Small intestine (tissue), 7 donors: ENCODE measurements at regions not wholly inside any gene's neighbourhood (a gene's known extent, or its start where the extent isn't known, plus 50 kb on each side); places are given as distances from the start of the nearest gene placed in this dataset.
"Not testable (repeated sequence)": the region's sequence is repeated elsewhere in the genome, so short reads cannot be mapped to it uniquely, and the experiment has no call there.

Source experiments
- DNase-seq, 2 donors: peaks; one replicate each; pipeline versions ENCODE4 v3.0.0 to v3.0.0-alpha.2; 2013
- FAIRE-seq: peaks from 2 replicates; lab custom pipeline; 2012; peaks lifted over from hg19 to GRCh38; lab: Jason Lieb, UNC
- H3K27ac ChIP-seq, 3 donors: one replicate each; pipeline ENCODE4 v1.5.1; 2013; ENCODE audit warnings: low read length in 2 of 3, mild to moderate bottlenecking in 2 of 3, control low read depth in 1 of 3, inconsistent platforms in 1 of 3, low read depth in 1 of 3, moderate library complexity in 1 of 3
- H3K27me3 ChIP-seq, 3 donors: one replicate each; pipeline ENCODE4 v1.6.1; 2013; ENCODE audit warnings: low read length in 3 of 3, inconsistent platforms in 1 of 3; ENCODE audit not compliant: control insufficient read depth in 3 of 3, insufficient read depth in 3 of 3
- H3K36me3 ChIP-seq, 3 donors: one replicate each; pipeline ENCODE4 v1.6.1; 2013; ENCODE audit warnings: low read length in 3 of 3, inconsistent platforms in 1 of 3, low read depth in 1 of 3, mild to moderate bottlenecking in 1 of 3, moderate library complexity in 1 of 3; ENCODE audit not compliant: control insufficient read depth in 3 of 3, insufficient read depth in 2 of 3
- H3K4me1 ChIP-seq, 3 donors: one replicate each; pipeline ENCODE4 v1.6.1; 2013; ENCODE audit warnings: low read length in 2 of 3, inconsistent platforms in 1 of 3, low read depth in 1 of 3, mild to moderate bottlenecking in 1 of 3, moderate library complexity in 1 of 3; ENCODE audit not compliant: control insufficient read depth in 3 of 3, insufficient read depth in 2 of 3
- H3K4me3 ChIP-seq, 3 donors: one replicate each; pipeline ENCODE4 v1.5.1; 2013; ENCODE audit warnings: low read length in 3 of 3, control low read depth in 1 of 3, inconsistent platforms in 1 of 3, low read depth in 1 of 3, mild to moderate bottlenecking in 1 of 3, moderate library complexity in 1 of 3
- H3K9me3 ChIP-seq, 2 donors: one replicate each; pipeline ENCODE4 v1.6.1; 2013; ENCODE audit warnings: low read depth in 1 of 2, low read length in 1 of 2; ENCODE audit not compliant: control insufficient read depth in 2 of 2, insufficient read depth in 1 of 2
- WGBS, 3 donors: extraction: QIAGEN DNeasy Blood & Tissue Kit; methylation state at CpG; one replicate each; pipeline ENCODE4 v1.1.7; 2013; 5-methylcytosine and 5-hydroxymethylcytosine counted together
- donor health status: healthy with polysubstance abuse.
- donor health status: control.
- donor health status: control.
- donor health status: Bipolar disorder and iron deficiency.
- donor health status: healthy.

DNA sequence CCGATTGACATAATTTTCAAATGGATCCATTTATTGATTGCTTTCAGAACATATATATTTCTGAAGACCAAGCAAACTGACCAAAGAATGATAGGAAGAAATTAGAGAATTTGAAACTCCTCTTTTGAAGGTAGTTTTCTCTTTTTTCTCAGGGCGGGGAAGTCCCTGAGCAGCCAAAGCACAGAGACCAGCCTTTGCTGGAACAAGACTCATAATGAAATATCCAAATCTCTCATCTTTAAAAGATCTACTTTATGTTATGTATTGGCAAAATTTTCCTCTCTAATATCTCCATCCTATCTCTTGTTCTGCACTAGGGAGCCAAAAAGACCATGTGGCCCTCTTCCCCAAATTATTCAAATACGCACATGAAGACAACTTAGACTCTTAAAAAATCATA is 379.0 kb upstream of the TCF4 start:
- Histone ChIP-seq H3K9me3 (no peaks in the 10 kb centered on the region), H3K4me1 (no peaks in the 10 kb centered on the region), H3K36me3 (no peaks in the 10 kb centered on the region), H3K4me3 (no peak overlapping the region), H3K27me3 (no peaks in the 10 kb centered on the region), H3K27ac (no peak overlapping the region)
- 81 to 91% (median 85%) methylated on average over 3 of the region's 3 CpGs for WGBS, 3 donors
- DNase-seq: no peak
- FAIRE-seq: no peak

DNA sequence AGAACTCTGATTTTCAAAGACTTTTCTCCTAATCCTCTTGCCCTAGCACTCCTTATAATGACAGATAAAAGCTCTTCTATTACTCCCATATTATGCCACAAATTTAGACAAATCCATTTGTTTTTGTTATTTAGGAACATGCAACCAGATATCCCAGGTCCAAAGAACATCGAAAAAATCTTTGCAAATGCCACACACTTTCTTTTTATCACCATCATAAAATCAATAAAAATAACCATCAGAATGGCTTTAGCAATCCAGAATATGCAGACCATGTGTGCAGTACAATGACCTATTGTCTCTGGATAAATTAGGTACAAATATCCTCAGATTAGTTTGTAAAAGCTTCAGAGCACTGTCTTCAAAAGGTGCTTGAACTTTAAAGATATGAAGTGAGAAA is 376.2 kb upstream of the TCF4 start:
- Histone ChIP-seq H3K27me3 (no peaks in the 10 kb centered on the region), H3K9me3 (no peaks in the 10 kb centered on the region), H3K27ac (no peak overlapping the region), H3K4me1 (no peaks in the 10 kb centered on the region), H3K36me3 (no peaks in the 10 kb centered on the region), H3K4me3 (no peak overlapping the region)
- 50 to 77% (median 51%) methylated on average over 1 of the region's 1 CpG for WGBS, 3 donors
- DNase-seq (no peak), FAIRE-seq (no peak)

GRCh38 chr18:55953326-55953725 is 365.3 kb upstream of the TCF4 start:
- DNase-seq (no peak), FAIRE-seq (no peak)
- WGBS, 3 donors: 85 to 93% (median 90%) methylated on average over 9 of the region's 9 CpGs

GRCh38 chr18:55951738-55952137 is 363.7 kb upstream of the TCF4 start:
- not testable (repeated sequence) for H3K27me3 ChIP-seq, H3K4me1 ChIP-seq, H3K27ac ChIP-seq, FAIRE-seq, H3K9me3 ChIP-seq, DNase-seq, H3K36me3 ChIP-seq, H3K4me3 ChIP-seq
- WGBS, 3 donors: 79 to 87% (median 85%) methylated on average over 7 of the region's 7 CpGs

More at GRCh38 chr18:55953326-55953725, 365.3 kb upstream of the TCF4 start:
- no peak overlapping the region for H3K27ac ChIP-seq
- no peaks in the 10 kb centered on the region for H3K36me3 ChIP-seq
- H3K27me3 ChIP-seq: no peaks in the 10 kb centered on the region
- no peak overlapping the region for H3K4me3 ChIP-seq
- no peaks in the 10 kb centered on the region for H3K9me3 ChIP-seq
- no peaks in the 10 kb centered on the region for H3K4me1 ChIP-seq

GRCh38 chr18:55950379-55951166 is 362.6 kb upstream of the TCF4 start:
- no peaks in the 10 kb centered on the region for H3K27me3 ChIP-seq
- no peak overlapping the region for H3K4me3 ChIP-seq
- no peaks in the 10 kb centered on the region for H3K9me3 ChIP-seq
- no peaks in the 10 kb centered on the region for H3K36me3 ChIP-seq
- FAIRE-seq (no peak), DNase-seq (no peak)
- no peak overlapping the region for H3K27ac ChIP-seq
- 80 to 93% (median 85%) methylated on average over 14 of the region's 14 CpGs for WGBS, 3 donors
- no peaks in the 10 kb centered on the region for H3K4me1 ChIP-seq

DNA sequence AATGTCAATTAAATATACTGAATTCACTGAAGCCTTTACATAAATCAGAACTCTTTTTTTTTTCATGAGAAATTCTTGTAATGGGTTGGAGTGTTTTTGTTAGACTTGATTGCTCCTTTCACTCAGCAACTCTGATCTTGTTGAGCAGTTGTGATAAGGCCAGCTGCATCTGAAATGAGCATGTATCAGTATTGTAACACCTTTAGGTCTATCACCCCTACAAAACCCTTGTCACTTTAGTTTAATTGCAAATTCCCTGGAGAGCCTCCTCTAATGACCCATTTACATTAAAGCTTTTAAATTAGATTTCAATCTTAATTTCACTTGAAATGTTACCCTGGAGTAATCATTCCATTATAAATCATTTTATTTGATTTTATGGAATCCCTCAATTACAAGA is 346.8 kb upstream of the TCF4 start:
- Histone ChIP-seq H3K4me1 (no peaks in the 10 kb centered on the region), H3K27ac (no peak overlapping the region)
- no peak for DNase-seq

GRCh38 chr18:55932675-55933074 is 344.7 kb upstream of the TCF4 start:
- Histone ChIP-seq H3K27me3 (no peaks in the 10 kb centered on the region), H3K4me1 (no peaks in the 10 kb centered on the region), H3K4me3 (no peak overlapping the region), H3K9me3 (no peaks in the 10 kb centered on the region), H3K36me3 (no peaks in the 10 kb centered on the region), H3K27ac (no peak overlapping the region)
- no peak for FAIRE-seq
- 89 to 93% (median 92%) methylated on average over 1 of the region's 1 CpG for WGBS, 3 donors
- DNase-seq: no peak

More for the DNA sequence above, 346.8 kb upstream of the TCF4 start:
- Histone ChIP-seq H3K4me3 (no peak overlapping the region), H3K36me3 (no peaks in the 10 kb centered on the region), H3K27me3 (no peaks in the 10 kb centered on the region), H3K9me3 (no peaks in the 10 kb centered on the region)
- FAIRE-seq: no peak

DNA sequence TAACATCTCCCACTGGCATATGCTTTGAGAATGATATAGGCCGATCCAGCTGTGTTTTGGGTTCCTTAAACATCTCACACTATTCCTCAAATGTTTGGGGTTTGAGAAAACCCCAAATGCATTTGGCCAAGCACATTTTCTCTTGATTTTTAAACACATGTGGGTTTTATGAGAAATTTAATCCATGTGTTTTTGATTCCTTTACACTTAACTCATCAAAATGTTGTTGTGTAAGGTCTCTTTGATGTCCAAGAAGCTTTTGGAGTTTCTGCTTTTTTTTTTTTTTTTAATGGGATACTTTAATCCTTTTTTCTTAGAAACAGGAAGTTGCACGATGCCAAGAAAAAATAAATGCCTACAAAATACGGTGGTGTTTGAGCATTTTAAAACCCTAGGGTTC is 339.8 kb upstream of the TCF4 start:
- Histone ChIP-seq H3K36me3 (no peaks in the 10 kb centered on the region), H3K27ac (no peak overlapping the region), H3K27me3 (no peaks in the 10 kb centered on the region), H3K4me1 (no peaks in the 10 kb centered on the region), H3K4me3 (no peak overlapping the region), H3K9me3 (no peaks in the 10 kb centered on the region)
- 63 to 75% (median 64%) methylated on average over 3 of the region's 3 CpGs for WGBS, 3 donors
- DNase-seq (no peak), FAIRE-seq (no peak)

GRCh38 chr18:55925772-55926171 is 337.8 kb upstream of the TCF4 start:
- DNase-seq (no peak), FAIRE-seq (no peak)
- H3K9me3 ChIP-seq: no peaks in the 10 kb centered on the region
- H3K4me3 ChIP-seq: no peak overlapping the region
- H3K27ac ChIP-seq: no peak overlapping the region
- 61 to 81% (median 65%) methylated on average over 5 of the region's 5 CpGs for WGBS, 3 donors
- no peaks in the 10 kb centered on the region for H3K36me3 ChIP-seq
- no peaks in the 10 kb centered on the region for H3K27me3 ChIP-seq
- no peaks in the 10 kb centered on the region for H3K4me1 ChIP-seq
